ENCODE measurements at regions not wholly inside any gene's neighbourhood (a gene's known extent, or its start where the extent isn't known, plus 50 kb on each side); places are given as distances from the start of the nearest gene placed in this dataset.

DNA sequence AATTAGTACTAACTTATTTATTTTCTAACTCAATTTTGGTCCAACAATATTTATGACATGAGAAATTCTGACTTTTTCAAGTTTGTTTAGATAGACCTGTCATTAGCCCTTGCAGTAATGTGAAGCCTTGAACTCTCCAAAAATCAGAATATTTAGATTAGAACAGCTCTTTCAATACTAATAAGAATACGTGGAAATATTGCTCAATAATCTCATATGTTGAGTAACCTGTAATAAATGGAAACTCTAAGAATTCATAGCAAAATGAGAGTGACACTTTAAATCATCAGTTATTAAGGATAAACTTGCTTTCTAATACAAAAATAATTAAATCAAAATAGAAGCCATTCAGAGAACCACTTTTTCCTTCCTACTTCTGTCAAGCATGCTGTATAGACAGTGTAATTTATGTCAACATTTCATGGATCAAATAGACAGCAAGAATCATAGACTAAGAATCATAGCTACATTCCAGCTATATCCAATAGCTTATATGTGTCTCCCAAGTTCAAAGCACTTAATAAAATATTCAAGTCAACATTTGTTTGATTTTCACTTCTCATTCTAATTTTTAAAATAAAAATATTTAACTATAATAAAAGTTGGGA lies 710.3 kb upstream of the SOX11 start:
- TF ChIP-seq CTCF (IDR thresholded peaks at IDR 0.05; ENCODE audit: low read depth, low read length) (no peak), EZH2phosphoT487 (IDR thresholded peaks at IDR 0.05; ENCODE audit: low read depth) (no peak)

Measured in OCI-LY3 (cell line).